ENCODE measurements at regions not wholly inside any gene's neighbourhood (a gene's known extent, or its start where the extent isn't known, plus 50 kb on each side); places are given as distances from the start of the nearest gene placed in this dataset.

DNA sequence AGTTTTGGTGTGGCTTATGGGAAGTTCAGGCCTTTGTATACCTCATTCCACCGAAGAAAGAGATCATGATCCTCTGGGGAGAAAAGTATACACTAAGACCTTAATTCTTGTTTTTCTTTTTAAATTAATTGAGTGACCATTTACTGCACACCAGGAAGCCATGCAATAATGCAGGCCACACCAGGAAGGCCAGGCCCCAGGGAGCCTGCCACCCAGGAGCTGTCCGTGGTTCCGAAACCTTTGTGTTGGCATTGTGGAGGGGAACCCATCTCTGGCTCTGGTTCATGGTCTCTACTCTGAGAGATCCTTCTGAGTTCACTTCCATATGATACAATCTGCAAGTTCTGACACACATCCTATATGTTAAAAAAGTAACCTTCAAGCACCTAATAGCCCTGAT is 291.8 kb downstream of the MIAT start:
- TF ChIP-seq, protein P1, sequence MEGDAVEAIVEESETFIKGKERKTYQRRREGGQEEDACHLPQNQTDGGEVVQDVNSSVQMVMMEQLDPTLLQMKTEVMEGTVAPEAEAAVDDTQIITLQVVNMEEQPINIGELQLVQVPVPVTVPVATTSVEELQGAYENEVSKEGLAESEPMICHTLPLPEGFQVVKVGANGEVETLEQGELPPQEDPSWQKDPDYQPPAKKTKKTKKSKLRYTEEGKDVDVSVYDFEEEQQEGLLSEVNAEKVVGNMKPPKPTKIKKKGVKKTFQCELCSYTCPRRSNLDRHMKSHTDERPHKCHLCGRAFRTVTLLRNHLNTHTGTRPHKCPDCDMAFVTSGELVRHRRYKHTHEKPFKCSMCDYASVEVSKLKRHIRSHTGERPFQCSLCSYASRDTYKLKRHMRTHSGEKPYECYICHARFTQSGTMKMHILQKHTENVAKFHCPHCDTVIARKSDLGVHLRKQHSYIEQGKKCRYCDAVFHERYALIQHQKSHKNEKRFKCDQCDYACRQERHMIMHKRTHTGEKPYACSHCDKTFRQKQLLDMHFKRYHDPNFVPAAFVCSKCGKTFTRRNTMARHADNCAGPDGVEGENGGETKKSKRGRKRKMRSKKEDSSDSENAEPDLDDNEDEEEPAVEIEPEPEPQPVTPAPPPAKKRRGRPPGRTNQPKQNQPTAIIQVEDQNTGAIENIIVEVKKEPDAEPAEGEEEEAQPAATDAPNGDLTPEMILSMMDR (IDR thresholded peaks at IDR 0.05), result no peak
- no peak for TF ChIP-seq EZH2 (IDR thresholded peaks at IDR 0.05; ENCODE audit: borderline replicate concordance, insufficient read depth, low read depth, low read length, poor library complexity, severe bottlenecking)
